HG03439 (cell line): ENCODE measurements at regions not wholly inside any gene's neighbourhood (a gene's known extent, or its start where the extent isn't known, plus 50 kb on each side); places are given as distances from the start of the nearest gene placed in this dataset.
"Not testable (repeated sequence)": the region's sequence is repeated elsewhere in the genome, so short reads cannot be mapped to it uniquely, and the experiment has no call there.

Experiments
- ATAC-seq: cut with Tn5 transposase; IDR thresholded peaks from one replicate; pipeline ENCODE4 v1.9.1; 2021; ENCODE audit warnings: mild to moderate bottlenecking, moderate library complexity; ENCODE audit not compliant: unreplicated experiment

DNA sequence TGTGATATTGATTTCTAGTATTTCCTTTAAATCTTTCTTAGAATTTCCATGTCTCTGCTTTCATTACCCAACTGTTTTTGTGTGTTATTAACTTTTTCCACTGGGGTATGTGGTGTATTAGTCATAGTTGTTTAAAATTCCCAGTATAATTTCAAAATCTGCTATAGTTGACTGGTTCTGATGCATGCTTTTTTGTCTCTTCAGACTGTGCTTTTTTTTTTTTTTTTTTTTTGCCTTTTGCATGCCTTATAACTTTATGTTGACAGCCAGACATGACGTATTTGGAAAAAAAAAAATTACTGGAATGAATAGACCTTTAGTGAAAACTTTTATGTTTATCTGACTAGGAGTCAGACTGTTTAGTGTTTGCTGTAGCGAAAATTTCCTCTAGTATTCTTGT lies 580.4 kb downstream of the ANKRD50 start:
- no peak for ATAC-seq

DNA sequence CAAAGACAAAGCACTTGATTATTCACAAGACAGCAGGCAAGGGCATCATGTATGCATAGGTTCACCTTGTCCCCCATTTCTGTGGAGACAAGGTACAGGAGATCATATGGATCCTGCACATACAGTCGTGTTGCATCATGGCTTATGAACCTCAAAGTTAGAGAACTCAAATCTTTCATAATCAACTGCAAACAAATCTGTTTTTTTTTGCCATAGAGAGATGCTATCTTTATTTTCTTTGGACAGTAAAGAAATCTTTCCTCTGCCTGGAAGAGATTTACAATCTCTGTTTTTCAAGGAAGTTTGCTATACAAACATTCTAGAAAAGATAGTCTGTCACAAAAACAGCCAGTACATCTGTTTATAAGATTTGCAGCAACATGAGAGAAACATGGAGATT lies 578.8 kb downstream of the ANKRD50 start:
- no peak for ATAC-seq

DNA sequence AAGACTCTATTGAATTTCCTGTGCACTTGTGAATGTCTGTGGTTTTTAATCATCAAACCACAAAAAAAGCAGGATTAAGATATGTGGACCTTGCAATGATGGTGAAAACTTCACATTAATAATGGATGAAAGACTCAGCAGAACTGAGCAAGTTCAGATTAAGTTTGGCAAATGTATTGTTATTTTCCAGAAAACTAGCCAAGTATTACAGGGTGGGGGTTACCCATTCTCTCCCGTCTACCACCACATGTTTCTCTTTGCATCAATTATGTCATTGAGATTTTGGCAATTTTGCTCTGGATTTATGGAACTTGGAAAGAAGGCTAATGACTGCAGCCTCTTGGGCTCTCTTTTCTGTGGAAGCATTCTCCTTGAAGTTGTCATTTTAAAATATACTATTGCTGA lies 577.1 kb downstream of the ANKRD50 start:
- no peak for ATAC-seq

DNA sequence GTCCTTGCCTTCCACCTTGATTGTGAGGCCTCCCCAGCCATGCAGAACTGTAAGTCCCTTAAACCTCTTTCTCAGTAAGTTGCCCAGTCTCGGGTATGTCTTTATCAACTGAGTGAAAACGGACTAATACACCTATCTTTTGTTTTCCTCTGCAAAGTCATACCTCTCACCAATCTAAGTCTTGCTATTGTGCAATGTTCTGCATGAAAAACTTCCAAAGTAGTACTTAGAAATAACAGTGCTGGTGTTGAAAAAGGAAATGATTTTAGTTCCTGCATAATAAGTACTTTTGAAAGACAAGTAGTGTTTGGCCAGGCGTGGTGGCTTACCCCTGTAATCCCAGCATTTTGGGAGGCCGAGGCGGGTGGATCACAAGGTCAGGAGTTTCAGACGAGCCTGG lies 573.5 kb downstream of the ANKRD50 start:
- ATAC-seq, result no peak

DNA sequence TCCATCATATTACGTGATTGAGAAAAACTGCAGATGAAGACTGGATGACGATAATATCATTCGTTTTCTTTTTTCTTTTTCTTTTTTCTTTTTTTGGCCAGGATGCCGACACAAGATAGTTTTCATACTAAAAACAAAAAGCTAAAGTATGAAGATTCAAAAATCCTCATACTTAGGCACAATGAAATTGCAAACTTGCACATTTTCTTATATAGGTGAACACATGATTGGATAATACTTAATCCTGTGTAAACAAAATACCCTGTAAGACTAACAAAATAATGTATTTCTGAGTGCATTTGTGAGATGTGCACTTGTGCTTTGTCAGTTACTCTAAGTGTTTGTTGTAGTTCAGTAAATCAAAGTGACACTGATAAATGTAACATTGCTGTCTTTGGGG lies 568.9 kb downstream of the ANKRD50 start:
- ATAC-seq, result no peak

DNA sequence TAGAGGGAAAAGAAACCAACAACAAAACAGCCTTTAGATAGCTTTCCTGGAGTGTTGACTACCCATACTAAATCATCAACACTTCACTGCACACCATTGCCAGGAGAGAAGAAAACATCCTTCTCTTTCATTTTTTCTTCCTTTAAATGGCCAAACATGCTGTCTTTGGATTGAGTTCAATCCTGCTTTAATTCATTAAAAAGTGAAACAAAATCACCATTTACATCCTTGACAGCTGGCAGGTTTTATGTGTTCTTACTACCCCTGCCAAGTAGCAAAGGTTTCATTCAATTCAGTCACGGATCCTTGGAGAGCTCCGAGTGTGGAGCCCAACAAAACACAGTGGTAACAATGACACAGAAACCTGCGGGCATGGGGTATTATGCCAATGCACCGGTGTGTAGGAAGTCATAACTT lies 568.3 kb downstream of the ANKRD50 start:
- no peak for ATAC-seq

DNA sequence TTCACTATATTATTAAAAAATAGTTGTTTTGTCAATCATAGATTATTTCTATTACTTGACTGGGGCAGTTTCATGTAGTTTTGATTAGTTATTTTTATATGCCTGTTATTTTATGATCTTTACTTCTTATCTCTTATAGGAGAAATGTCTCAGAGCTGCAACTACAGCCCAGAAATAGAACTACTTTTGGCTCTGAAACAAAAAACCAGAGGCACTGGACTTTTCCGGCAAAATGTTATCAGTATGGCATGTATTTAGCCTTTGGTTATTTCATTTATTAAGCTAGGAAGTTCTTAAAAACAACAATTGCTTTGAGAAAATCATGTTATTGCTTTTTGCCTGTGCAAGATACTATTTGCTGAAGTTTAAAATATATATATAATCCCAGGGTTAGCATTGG lies 566.5 kb downstream of the ANKRD50 start:
- no peak for ATAC-seq

DNA sequence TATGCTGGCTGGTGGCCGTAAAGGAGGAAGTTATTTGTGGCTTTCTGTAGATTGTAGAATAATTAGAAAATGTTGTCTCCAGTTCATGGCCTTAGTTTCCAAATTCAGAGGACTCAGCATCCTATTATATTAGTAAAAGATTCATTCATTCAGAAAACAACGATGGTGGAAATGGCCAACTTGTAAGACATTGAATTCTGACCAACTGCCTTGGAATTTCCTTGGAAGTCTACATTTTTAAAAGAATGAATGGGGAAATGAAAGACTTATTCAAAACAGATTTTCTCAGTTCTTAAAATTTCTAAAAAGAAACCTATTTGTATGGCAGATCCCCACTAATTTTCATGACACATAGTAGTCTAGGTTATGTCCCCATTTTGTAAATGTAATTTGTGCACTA lies 561.5 kb downstream of the ANKRD50 start:
- ATAC-seq, result no peak

DNA sequence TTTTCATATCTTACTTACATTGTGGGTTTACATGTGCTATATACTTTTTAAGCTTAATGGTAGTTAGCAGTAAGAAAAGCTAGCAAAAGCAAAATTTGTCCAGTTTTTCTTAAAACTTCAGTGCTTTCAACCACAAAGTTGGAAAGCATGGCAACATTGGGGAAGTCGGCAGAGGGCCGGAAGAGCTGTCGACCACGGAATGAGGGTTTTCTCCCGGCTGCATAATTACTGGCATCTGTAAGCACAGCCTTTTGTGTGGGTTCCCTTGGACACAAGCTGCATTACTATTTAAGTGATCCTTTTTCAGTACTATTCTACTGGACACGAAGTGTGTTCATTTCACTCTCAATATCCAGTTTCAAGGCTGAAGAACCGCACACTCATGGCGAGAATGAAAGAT lies 560.4 kb downstream of the ANKRD50 start:
- no peak for ATAC-seq

DNA sequence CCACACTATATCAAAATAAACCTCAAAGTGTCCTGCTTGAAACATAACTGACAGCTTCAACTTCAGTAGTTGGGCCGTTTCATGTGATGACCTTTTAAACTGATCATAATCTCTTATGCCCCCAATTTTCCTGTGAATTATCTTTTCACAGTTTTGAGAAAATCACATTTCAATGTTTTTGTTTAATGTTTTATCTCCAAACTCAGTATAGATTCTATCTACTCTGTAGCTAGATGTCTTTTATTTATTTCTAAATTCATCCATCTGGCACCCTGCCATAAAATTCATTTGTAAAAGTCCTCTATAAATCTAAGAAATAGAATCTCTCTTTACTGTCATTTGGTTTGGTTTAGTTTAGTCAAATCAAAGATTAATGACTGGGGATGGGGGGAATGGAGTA lies 557.3 kb downstream of the ANKRD50 start:
- no peak for ATAC-seq

DNA sequence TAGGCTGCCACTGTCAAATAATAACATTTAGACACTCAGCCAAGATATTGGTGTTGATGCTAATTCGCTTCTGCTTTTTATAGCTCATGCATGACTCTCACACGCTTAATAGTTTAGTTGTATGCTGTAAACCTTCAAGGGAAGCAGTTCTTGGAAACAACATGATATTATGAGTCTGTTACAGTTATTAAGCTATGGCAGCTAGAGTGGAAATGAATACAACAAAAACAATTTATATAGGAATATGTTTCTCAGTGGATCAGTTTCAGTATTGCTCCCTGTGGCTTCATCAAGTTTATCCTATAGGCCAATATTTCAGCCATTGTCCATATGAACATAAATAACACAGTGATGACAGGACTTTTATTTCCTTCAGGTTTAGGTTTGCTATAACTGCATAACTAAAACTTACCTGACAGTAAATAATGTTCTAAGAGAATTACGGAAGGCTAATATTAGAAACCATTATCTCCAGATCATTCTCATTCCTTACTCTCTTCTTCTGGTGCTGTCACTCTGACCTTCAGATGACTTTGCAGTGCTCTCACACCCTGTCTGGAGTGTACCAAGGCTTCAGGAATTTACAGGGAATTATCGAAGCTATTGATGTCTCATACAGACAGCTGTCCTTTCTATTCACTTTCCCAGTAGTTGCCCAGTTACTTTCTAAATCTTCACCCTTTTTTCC lies 555.0 kb downstream of the ANKRD50 start:
- ATAC-seq, result no peak

DNA sequence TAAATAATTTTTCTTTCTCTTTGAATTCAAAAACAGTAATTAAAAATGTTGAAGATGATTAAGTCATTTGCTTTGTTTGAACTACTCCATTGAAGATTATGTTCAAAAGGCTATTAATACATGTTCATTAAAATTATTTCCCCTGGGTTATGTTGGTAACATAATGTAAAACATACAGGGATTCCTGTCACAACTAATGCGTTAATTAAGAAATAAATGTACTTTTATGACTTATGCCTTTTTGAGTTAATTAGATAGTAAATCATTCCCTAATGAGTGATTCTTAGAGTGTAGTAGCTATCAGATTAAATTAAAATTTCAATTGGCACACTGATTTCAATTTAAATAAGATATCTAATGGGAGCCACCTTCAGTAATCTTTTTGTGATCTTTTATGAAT lies 549.1 kb downstream of the ANKRD50 start:
- ATAC-seq, result no peak

DNA sequence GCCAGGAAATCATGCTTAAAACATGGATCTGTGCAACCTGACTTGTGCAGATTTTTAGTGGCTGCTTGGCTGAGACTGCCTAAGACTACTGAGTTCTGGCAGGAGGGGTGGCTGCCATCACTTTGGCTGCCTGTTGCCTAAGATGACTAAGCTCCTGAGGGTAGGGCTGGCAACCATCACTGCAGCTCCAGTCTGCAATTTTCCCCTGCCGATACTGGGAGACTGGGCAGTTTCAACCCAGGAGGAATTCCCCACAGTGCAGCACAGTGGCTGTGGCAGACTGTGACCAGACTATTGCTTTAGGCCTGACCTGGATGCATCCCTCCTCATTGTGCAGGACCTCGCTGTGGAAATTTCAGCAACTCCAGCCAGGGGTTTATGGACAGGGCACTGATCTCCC lies 544.9 kb downstream of the ANKRD50 start:
- ATAC-seq, result no peak

DNA sequence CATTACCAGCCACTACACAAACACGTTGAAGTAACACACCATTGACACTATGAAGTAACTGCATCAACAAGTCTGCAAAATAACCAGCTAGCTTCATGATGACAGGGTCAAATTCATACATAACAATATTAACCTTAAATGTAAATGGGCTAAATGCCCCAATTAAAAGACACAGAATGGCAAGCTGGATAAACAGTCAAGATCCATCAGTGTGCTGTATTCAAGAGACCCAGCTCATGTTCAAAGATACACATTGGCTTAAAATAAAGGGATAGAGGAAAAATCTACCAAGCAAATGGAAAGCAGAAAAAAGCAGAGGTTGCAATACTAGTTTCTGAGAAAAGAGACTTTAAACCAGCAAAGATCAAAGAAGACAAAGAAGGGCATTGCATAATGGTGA lies 543.0 kb downstream of the ANKRD50 start:
- not testable (repeated sequence) for ATAC-seq

DNA sequence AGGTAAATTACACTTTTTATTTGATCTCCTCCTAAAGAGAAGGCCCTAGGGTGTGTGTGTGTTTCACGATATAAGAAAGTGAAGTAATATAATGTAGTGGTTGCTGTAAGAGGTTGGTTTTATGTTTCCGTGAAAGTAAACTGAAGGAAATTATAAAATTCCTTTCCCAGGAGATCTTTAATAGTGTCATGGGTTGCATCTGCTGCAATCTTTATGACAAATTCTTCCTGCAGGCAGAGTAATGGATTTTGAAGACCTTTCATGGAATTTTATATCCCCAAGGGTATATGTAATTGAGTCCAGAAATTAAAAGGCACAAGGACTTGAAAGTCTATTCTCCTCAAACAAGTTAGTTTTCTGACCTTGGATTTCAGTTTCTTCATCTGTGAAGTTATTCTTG lies 538.6 kb downstream of the ANKRD50 start:
- ATAC-seq, result no peak

DNA sequence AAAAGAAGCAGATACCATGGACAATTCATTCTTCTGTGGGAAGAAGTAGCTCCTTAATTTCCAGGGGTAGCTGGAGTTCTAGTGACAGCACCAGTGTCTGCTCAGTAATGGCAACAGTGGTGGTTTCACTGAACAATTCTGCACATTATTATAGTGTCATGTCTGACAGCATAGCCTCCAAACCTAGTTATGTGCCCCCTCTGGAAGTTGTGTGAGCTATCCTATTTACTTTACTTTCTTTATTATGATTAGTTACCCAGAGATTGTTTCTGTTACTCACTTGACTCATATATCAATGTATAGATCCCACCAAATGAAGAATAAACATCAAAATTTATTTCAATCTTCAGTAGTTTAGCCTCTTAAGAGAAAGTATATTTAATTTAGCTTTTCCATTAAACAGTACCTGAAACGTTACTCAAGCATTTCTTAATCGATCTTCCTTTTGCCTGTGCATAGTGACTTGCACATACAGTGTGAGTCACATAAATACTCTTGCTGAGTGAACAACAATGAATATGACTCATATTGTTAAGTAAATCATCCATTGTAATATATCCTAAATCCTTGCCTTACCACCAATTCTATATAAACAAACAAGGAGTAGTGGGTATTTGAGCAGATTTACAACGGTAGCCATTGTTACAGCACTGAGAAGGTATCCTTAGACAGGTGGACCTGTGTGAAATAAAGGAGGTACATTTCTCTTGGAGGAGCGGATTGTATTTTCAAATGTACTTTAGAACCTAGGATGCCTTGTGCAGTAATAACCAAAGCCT lies 534.7 kb downstream of the ANKRD50 start:
- no peak for ATAC-seq

DNA sequence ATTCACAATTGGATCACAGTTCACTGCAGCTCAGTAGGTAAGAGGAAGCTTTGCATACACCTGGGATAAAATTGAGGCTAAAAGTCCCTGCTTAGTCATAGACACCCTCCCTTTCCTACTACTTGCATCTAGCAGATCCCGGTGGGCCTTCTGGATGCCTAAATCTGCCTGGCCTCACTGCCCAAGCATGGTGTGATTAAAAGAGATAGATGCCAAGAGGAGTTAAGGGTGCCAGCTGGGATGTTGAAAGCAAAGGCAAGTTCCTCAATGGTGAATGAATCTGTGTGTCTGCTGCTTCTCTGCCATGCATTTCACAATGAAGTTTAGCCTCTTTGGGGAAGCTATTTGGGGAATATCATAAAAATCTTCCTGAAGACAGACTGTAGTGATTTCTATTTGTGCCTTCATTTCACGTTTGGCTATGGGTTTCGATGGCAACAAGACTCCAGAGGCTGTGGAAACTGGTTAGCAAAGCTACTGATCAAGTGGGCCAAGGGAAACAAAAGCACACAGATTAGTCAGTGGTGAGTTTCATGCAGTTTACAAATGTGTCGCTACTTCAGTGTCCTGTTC lies 534.0 kb downstream of the ANKRD50 start:
- no peak for ATAC-seq

DNA sequence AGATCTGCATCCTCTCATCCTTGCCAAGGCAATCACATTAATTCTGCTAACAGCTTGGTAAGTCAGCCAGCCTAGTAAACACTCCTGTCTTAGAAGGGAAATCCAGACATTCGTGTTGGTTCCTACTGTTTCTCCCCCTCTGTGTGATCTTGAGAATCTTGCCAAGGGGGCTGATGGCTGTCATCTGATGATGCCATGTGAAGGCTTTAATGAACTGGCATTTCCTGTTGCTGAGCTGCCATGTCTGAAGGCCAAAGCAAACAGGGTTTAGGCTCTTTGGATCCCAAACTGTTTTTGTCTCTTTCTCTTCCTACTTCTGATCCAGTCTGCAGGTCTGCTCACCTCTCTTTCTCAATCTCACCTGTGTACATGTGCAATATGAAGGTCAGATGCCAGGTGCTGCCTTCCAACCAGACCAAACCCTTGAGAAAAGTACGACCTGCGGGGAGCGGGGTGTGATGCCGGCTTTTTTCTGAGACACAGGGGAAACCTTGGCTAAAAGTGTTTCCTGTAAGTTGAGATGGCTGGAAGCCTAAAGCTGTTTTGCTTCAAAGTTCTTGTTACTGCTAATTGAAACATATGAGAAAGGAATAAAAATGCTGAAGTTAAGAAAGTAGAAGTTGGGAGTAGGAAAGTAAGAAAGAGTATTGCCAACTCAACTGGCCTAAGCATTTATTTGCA lies 532.9 kb downstream of the ANKRD50 start:
- ATAC-seq, result no peak

DNA sequence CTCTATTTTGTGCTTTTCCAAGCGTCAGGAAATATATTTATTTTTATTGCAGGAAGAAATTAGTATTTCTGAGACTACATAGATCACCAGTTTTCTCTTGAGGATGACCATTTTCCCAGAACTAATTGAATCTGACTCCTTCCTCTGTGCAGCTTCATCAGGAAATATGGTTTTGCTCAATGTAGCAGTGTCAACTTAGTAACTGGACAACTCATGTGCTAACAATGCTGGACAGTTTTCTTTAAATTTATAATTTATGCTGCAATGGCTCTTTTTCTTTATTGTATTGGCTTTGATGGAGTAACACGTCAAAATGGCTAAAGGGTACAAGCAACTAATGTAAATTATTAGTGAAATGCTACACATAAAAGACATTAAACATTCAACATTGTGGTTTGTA lies 531.5 kb downstream of the ANKRD50 start:
- ATAC-seq, result no peak

DNA sequence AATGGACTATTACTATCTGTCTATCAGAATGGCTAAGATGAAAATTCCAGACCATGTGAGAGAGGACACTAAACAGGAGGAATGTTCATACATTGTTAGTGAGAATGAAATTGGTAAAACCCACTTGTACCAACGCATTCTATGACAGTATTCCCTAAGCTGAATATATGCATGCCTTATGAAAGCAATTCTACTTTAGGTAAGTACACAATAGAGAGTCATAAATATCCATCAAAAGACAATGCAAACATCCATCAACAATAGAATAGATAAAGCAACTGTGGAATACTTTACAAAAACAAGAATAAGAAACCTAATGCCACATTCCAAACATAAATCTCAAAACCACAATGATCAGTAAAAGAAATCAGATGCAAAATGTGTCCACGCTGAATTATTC lies 529.3 kb downstream of the ANKRD50 start:
- no peak for ATAC-seq

DNA sequence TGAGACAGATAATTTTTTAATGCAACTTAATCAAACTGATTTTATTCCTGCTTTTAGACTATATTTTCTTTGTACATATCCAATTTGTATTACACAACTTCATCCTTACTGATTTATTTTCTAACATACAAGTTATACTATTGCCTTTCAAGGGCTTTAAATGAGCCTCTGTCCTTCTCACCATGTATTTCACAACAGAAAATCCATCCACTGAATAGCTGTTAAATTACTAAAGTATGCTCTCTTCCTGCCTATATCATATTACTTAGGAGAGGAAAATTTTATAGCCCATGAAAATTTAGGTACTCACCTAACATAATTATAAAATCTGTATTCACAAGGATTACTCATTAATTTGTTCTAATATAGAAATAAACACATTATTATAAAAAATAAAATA lies 528.6 kb downstream of the ANKRD50 start:
- no peak for ATAC-seq

DNA sequence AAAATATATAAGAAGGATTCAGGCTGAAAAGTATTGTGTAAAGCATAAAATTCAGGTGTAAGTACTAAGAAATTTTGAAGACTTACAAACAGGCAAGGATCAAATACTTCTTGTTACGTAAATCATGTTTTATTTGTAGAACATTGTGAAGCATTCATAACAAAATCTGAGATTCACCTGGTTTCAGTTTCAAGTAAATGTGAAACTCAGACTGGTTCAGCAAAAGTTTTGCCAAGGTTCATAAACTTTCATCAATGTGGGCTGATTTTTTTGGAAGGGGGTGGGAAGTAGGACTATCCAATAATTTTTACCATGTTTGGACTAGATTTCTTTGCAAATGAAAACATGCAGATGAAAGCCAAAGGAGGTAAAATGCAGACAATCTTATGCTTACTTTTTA lies 527.7 kb downstream of the ANKRD50 start:
- no peak for ATAC-seq
